Epidermal melanocyte (primary cell): ENCODE measurements at regions not wholly inside any gene's neighbourhood (a gene's known extent, or its start where the extent isn't known, plus 50 kb on each side); places are given as distances from the start of the nearest gene placed in this dataset.

Source experiments
- DNase-seq: peaks from one replicate; pipeline ENCODE4 v3.0.0; 2011; ENCODE audit warnings: low spot score; ENCODE audit not compliant: insufficient read length

DNA sequence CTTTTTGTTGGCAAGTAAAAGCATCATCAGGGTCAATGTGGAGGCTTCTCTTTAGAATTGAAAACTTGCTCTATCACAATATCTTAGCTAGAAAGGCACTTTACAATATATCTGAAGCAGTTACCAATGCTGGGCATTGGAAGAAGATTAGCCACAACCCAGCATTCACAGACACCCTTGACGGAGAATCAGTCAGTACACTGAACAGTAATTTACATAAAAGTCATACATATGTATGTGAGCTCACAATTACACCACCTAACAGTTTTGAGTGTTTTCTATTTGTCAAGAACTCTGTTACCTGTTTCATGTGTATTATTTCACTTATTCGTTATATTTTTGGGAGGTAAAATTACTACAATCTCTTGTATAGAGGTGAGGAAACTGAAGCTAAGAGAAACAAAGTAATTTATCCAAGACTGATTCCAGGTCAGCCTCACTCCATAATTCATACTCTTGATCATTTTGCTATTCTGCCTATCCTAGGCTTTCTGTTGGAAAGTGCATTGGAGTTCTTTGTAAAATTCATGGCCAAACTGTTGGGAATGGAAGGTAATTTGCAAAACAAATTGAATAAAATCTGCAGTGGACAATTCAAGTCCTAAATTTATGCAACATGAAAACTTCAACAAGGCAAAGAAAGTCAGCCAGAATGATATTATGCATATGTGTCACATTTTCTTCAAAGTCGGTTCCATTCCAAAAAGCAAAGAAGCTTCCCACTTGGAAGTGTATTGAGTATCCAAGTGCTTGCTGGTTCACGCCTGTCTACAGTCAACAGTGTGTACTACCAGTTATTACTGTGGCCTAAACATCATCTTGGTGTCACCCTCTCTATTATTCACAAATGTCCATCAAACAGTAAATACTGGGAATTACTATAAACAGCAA is 223.7 kb upstream of the SEMA6D start:
- no peak for DNase-seq

DNA sequence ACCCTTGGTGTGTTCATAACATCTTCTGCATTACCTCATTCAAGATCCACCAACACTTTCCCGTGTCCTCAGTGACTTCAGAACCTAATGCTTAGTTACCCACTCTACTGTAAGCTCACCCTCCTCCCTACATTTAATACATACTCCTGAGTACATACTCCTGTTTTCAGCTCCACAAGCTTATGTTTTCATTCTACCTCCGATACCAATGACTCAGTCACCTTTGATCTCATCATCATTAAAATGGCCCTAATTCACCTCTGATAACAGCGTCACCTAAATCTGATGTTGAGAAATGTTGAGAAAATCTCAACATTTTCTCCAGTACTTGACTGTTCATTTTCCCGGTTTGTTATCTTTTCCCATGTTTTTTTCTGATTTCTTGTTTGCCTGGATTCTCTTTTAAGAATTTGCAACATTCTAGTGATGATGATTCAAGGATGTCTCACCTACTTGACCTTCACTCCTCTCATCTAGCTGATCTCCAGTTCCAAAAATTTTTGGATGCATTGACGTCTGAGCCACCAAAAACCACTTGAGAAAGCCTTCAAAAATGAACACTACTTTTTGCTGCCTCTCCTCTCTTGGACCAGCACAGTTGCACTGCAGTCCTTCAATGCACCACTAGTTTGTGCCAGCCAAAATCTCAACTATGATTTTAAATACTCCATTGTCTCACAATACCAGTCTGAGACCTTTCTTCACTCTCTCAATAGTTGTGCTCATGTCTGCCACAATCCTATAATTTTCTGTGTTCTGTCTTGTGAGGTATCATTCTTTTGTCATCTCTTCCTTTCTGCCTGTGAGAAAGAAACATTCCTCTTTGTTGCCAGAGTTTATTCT is 220.7 kb upstream of the SEMA6D start:
- DNase-seq: no peak

DNA sequence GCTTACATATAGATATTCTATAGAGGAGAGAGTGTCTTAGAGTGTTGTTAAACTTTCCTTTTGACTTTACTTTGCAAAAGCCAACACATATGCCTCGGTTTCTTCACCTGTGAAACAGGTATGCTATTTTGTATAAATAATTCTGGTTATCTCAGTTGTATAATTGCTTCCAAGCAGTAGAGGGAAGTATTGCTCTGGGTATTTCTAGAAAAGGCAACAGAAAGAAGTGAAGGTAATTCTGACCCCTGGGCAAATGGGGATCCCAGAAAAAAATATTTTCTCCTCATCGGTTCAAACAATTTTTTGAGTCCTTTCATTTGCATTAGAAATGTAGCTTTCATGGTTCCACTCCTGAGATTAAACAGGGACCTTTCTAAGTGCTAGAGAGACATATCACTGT is 216.5 kb upstream of the SEMA6D start:
- no peak for DNase-seq

DNA sequence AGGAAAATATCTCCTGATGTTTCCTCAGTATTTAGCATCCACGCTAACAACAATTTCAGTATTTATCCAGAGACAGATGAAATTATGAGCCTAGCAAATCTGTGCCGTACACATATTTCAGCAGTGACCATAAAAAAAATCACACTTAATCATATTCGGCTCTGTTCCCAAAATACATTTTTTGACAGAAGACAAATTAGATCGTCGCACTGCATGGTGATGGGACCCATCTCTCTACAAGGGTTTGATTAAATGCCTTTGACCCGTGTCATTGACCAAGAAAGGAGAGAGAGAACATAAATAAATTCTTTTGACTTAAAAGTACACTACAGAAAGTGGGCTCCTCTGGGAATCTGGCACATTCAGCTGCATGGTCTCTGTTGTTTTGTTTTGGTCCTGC is 215.3 kb upstream of the SEMA6D start:
- no peak for DNase-seq

DNA sequence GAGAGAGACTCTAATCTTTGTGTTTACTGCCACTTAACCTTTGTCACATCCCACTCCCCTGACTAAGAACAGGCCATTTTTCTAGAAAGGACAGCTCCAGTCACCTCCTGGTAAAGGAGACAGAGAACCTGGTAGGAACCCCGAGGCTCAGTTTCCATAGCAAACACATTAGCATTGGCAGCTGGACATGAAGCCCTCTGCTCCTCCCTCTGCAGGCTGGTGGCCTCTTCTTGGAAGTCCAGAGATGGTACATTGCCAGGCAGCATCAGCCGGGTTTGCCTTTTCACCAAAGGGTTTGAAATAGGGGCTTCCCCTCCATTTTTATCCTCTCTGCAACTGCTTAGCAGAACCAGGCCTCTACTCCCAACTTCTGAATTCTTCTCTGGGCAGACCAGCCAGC is 213.4 kb upstream of the SEMA6D start:
- DNase-seq: no peak

- DNase-seq: no peak
These were observed 212.6 kb upstream of the SEMA6D start for GRCh38 chr15:47504624-47505256.

GRCh38 chr15:47505712-47506328 is 211.5 kb upstream of the SEMA6D start:
- DNase-seq: no peak

GRCh38 chr15:47506329-47507100 is 210.8 kb upstream of the SEMA6D start:
- DNase-seq: peak; percentile 32

DNA sequence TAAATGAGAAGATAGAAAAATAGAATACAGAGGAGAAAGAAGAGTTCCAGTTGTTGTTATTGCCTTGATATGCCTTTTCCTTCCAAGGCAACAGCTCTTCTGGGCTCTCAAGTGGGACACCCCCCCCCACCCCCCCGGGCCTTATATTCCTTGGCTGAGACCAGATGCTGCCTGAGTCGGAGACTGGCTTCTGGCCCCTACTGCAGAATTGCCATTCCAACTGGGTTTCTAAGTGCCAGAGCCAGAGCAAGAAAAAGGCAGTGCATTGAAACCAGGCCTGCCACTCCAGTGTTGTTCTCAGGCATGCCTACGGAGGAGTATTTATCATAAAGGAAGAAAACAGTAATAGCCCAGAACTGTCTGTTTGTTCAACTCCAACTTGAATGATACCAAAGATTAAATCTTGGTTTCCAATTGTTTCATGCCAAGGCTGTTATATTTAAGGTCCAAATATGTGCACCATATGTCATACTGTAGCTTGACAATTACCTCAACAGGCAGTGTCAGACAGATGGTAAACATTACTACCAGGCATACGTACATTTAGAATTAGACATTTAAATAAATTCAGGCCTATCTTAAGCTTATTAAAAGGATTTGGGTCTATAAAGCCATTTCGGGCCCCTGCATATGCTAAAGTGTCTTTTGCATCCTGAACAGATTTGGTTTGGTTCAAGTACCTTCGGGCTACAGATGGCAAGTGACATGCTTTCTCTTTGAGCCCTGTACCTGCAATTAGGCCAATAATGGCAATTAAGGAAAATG is 209.9 kb upstream of the SEMA6D start:
- no peak for DNase-seq

DNA sequence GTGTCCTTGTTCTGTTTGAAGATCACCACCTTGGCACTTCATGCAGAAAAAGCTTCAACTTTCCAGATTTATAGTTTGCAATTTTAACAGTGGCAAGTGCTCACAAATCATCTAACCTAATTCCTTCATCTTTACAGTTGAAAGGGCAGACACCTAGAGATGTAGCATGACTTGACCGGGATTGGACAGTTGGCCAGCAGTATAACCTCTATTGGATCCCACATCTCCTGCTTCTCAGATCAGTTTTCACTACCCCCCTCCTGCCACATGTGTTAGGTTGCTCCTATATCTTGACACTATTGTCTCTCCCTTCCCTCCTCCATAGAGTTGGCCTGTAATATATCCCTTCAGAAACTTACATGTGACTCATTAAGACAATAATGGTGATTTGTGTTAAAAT is 206.0 kb upstream of the SEMA6D start:
- no peak for DNase-seq

- DNase-seq: no peak
These were observed 203.8 kb upstream of the SEMA6D start for GRCh38 chr15:47513471-47513870.

GRCh38 chr15:47514200-47514652 is 203.1 kb upstream of the SEMA6D start:
- DNase-seq: no peak

DNA sequence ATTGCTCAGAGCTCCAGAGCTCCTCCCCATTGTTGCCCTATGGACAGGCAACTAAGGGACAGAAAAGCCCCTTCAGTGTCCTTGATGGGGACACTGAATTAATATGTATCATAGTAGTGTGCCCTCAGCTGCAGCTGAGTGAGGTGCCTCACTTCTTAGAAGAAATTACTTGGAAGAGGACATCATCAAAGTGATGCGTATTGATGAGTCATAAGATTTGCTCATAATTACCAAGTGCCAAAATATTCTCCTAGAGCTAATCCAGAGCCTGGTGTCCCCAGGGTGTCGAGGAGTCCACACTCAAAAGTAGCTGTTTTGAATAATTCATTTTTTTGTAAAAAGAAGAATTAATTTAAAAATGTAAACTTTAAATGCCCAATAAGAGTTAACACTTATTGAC is 200.7 kb upstream of the SEMA6D start:
- DNase-seq: no peak

GRCh38 chr15:47516972-47517371 is 200.3 kb upstream of the SEMA6D start:
- DNase-seq: no peak

DNA sequence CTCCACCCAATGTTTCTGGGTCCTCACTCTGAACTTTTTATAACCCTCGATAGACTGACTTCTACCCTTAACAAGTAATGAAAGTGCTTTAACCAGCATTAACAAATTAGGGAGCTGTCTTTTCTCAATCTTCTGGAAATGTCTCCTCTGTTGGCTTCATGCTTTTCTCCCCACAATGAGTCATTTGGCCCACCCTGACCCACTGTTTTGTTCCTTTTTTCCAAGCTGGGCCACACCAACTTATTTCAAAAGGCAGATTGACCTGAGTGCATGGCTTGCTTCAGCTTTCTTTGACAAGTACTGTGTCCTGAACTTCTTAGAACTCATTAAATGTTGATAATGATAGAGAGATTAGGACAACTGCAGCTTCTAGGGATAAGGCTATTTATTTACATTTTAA is 199.6 kb upstream of the SEMA6D start:
- DNase-seq: no peak

DNA sequence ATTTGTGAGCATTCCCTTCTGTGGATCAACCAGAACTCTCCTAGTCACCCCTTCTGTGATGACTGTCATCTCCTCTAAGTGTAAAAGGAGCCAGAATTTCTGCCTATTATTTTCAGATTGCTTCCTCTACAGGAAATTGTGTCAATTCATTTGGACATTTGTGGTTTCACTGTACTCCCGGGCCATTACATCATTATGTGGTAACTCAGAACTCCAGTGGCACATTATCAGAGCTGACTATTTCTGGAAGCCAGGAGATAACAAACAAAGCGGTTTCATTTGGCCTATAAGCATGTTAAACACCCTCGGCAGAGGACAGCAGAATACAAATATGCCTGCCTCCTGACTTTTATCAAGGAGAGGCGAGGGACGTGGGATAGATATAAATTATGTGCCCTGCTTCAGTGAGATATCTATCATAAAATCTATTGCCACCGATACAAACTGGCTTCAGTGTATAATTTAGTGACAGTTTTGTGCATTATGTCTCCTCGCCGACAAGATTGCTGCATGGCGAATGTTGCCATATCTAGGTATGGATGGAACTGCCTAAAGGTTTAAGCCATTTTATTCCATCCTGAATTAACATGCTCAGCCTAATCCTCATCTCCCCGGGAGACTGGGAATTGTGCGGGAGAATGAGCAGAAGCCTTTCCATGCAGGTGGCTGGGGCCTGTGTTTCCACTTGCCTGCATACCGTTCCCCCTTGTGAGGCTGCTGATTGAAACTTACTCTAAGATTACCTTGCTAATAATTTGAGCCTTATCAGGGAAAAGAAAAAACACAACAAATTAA is 193.4 kb upstream of the SEMA6D start:
- DNase-seq: no peak

DNA sequence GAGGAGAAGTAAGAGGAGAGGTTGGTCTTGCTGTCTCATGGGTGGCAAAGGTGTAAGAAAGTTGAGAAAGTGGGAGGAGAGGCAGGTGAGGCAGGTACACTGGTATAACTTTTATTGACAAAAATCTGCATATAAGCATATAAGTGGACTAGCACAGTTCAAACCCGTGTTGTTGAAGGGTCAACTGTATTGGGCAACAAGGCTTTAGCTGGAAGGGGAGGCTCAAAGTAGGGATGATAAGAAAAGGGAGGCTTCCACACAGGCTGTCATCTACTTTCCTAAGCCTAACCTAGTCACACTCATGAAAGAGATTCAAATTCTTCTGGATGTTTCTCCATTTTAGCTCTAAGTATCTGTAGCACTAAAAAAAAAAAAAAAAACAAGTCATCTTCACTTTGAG is 188.1 kb upstream of the SEMA6D start:
- no peak for DNase-seq

DNA sequence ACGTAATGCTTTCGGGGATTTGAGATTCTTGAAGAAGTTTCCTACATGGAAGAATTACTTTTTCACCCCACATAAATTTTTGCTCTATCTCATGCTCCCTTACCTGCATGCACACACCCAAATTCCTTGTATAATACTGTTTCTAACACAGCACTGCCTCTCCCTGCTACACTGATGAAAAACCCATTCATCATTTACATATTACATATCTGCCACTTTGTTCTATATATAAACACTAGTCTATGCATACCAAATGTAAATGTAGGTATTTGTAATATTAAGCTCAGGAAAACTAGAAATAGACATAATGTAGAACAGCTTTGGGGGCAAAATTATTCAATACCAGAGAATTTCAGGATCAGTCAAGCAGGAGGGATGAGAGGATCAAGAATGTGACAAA is 182.6 kb upstream of the SEMA6D start:
- DNase-seq: no peak

DNA sequence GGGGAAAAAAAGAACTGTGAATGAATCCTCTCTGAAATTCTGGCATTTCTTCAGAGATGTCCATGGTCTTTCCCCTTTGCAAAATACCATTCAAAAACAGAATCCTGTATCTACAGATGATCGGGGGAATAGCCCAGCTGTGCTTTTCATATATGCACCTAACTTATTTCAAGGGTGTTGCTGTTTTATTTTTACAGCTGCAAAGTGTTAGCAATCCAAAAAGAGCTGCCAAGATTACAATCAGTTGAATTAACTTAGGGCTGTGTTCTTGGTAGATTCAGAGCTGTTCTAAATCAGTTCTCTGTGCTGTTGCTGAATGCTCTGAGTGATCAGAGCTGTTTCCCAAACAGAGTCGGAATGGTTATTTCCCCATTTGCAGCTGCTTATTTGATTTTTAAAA is 175.7 kb upstream of the SEMA6D start:
- no peak for DNase-seq
